K562 (cell line): ENCODE measurements at regions not wholly inside any gene's neighbourhood (a gene's known extent, or its start where the extent isn't known, plus 50 kb on each side); places are given as distances from the start of the nearest gene placed in this dataset.

ENCODE experiments used
- ATAC-seq: fragments of 200-7000 bp; cut with Tn5 transposase; 3 replicates; pipeline ENCODE4 v1.9.1; 2020; ENCODE audit warnings: moderate library complexity
- BruUV-seq: library from RNA; stranded (reverse); fragments of 400-500 nt; replicated peaks from 2 replicates; lab custom pipeline; 2021; lab: Mats Ljungman, UMichigan
- CTCF ChIA-PET: fragments of 300-600 bp; formaldehyde crosslinking; extraction: SDS; loops from one replicate; lab custom pipeline; 2021; ENCODE audit warnings: low intra/inter-chr PET ratio; lab: Yijun Ruan, JAX
- POLR2A ChIA-PET: fragments of 300-600, 350-650 bp; sonication (Branson Sonifier 250); formaldehyde crosslinking; extraction: SDS; loops from one replicate; lab custom pipeline; 2021; ENCODE audit warnings: antibody characterized with exemption, inconsistent platforms; lab: Yijun Ruan, JAX
- DNase-seq, 4 experiments: peaks; one replicate each; pipeline versions ENCODE4 v3.0.0 to v3.0.0-alpha.2; 2011 to 2018; ENCODE audit warnings: low spot score in 3 of 4, mixed read lengths in 3 of 4; ENCODE audit errors: extremely low read depth in 1 of 4
- FAIRE-seq: peaks from 2 replicates; lab custom pipeline; 2011; peaks lifted over from hg19 to GRCh38; lab: Jason Lieb, UNC
- H2AFZ ChIP-seq: 2 replicates; pipeline ENCODE4 v1.6.0; 2011; ENCODE audit warnings: low read depth, low read length, control low read depth, inconsistent platforms
- H3K27ac ChIP-seq: fragments of 200-600 bp; 3 replicates; pipeline ENCODE4 v1.8.0; 2011; ENCODE audit warnings: low read depth, mild to moderate bottlenecking, control low read depth, inconsistent platforms, low read length, moderate library complexity, mixed read lengths; ENCODE audit errors: extremely low read depth
- H3K27me3 ChIP-seq, 2 experiments: fragments of 300-600 bp in 1 of 2; 2 replicates in 1 of 2; 3 replicates in 1 of 2; pipeline versions ENCODE4 v1.6.0 to v1.8.0; 2011; ENCODE audit warnings: inconsistent platforms in 2 of 2, low read length in 2 of 2, mild to moderate bottlenecking in 1 of 2, mixed read lengths in 1 of 2, moderate library complexity in 1 of 2; ENCODE audit not compliant: control insufficient read depth in 2 of 2, insufficient read depth in 2 of 2
- H3K36me3 ChIP-seq: fragments of 300-600 bp; 3 replicates; pipeline ENCODE4 v1.8.0; 2011; ENCODE audit warnings: mild to moderate bottlenecking, low read length, inconsistent platforms; ENCODE audit not compliant: control insufficient read depth, insufficient read depth
- H3K4me1 ChIP-seq, 2 experiments: fragments of 200-600 bp in 1 of 2; replicated peaks in 1 of 2; 2 replicates in 1 of 2; 3 replicates in 1 of 2; pipeline versions ENCODE4 v1.5.1 to v1.8.0; 2011; ENCODE audit warnings: inconsistent platforms in 2 of 2, low read length in 2 of 2, mild to moderate bottlenecking in 1 of 2, mixed read lengths in 1 of 2, moderate library complexity in 1 of 2; ENCODE audit not compliant: control insufficient read depth in 2 of 2, insufficient read depth in 2 of 2
- H3K4me2 ChIP-seq: 2 replicates; pipeline ENCODE4 v1.6.1; 2011; ENCODE audit warnings: low read length, control low read depth, inconsistent platforms, mixed read lengths; ENCODE audit not compliant: insufficient read depth
- H3K4me3 ChIP-seq: fragments of 200-600 bp; sonication (generic), shearing (Covaris generic); 2 replicates; pipeline ENCODE4 v1.5.1; 2016; ENCODE audit warnings: control low read depth, inconsistent platforms
- H3K79me2 ChIP-seq: fragments of 200-600 bp; 3 replicates; pipeline ENCODE4 v1.8.0; 2011; ENCODE audit warnings: low read length, inconsistent platforms; ENCODE audit not compliant: control insufficient read depth, insufficient read depth
- H3K9ac ChIP-seq, 2 experiments: 2 replicates each; pipeline versions ENCODE4 v1.6.0 to v1.6.1; 2011; ENCODE audit warnings: low read depth in 2 of 2, low read length in 2 of 2, control low read depth in 1 of 2, inconsistent platforms in 1 of 2, mild to moderate bottlenecking in 1 of 2, mixed read lengths in 1 of 2; ENCODE audit not compliant: insufficient read depth in 1 of 2
- H3K9me1 ChIP-seq: one replicate; pipeline ENCODE4 v1.6.0; 2011; ENCODE audit warnings: inconsistent platforms, mild to moderate bottlenecking, low read length, moderate library complexity; ENCODE audit not compliant: control insufficient read depth, insufficient read depth
- H3K9me3 ChIP-seq: replicated peaks from 2 replicates; pipeline ENCODE4 v1.5.1; 2011; ENCODE audit warnings: low read depth, low read length, inconsistent platforms; ENCODE audit not compliant: control insufficient read depth, insufficient read depth
- H4K20me1 ChIP-seq: replicated peaks from 2 replicates; pipeline ENCODE4 v1.6.1; 2011; ENCODE audit warnings: low read length, inconsistent platforms, mixed read lengths; ENCODE audit not compliant: control insufficient read depth, insufficient read depth
- HDAC2 ChIP-seq: fragments of 450-650 bp; IDR thresholded peaks from 2 replicates; pipeline ENCODE4 v1.6.1; 2016; ENCODE audit warnings: mild to moderate bottlenecking
- MBD2 ChIP-seq: sonication (generic); IDR thresholded peaks from 2 replicates; pipeline ENCODE4 v1.6.1; 2016; ENCODE audit warnings: low read depth, borderline replicate concordance
- MCM3 ChIP-seq: fragments of 450-650 bp; IDR thresholded peaks from 2 replicates; pipeline ENCODE4 v1.6.1; 2016
- NCOR1 ChIP-seq: fragments of 450-650 bp; IDR thresholded peaks from 2 replicates; pipeline ENCODE4 v1.6.1; 2016; ENCODE audit warnings: mild to moderate bottlenecking, moderate library complexity
- SP2 ChIP-seq: IDR thresholded peaks from 2 replicates; pipeline ENCODE4 v1.6.1; 2011; ENCODE audit warnings: mild to moderate bottlenecking, low read depth, low read length, moderate library complexity; ENCODE audit not compliant: poor library complexity, severe bottlenecking; ENCODE audit errors: extremely low read depth
- THRAP3 ChIP-seq: fragments of 450-650 bp; IDR thresholded peaks from 2 replicates; pipeline ENCODE4 v1.6.1; 2016; ENCODE audit warnings: mild to moderate bottlenecking, inconsistent platforms, borderline replicate concordance
- ZNF146 ChIP-seq: IDR thresholded peaks from one replicate; pipeline ENCODE4 v1.6.1; 2018; ENCODE audit warnings: missing compliant biosample characterization; ENCODE audit not compliant: unreplicated experiment
- WGBS: fragments of 100-300 bp; shearing (Covaris generic); methylation state at CpG from one replicate; pipeline ENCODE4 v1.1.6; 2016; ENCODE audit warnings: low coverage, mixed read lengths; ENCODE audit not compliant: insufficient coverage; ENCODE audit errors: missing lambda C conversion rate; 5-methylcytosine and 5-hydroxymethylcytosine counted together
- in situ Hi-C: fragments of 300-500 bp; cut with MboI; formaldehyde crosslinking; loops from 4 replicates; pipeline ENCODE4 v1.15.0; 2018; ENCODE audit warnings: inconsistent platforms, mixed read lengths
- intact Hi-C: fragments of 100-400 bp; cut with micrococcal nuclease; formaldehyde crosslinking; loops from 2 replicates; pipeline ENCODE4 v1.14.2; 2022
- TF ChIP-seq, protein P1 (sequence below): fragments of 450-650 bp; IDR thresholded peaks from 2 replicates; pipeline ENCODE4 v1.6.1; 2016; ENCODE audit warnings: missing biosample characterization, missing genetic modification characterization
- TF ChIP-seq, protein P2 (sequence below): fragments of 450-650 bp; formaldehyde crosslinking; conservative IDR thresholded peaks from 2 replicates; pipeline ENCODE4 v1.4.0; 2022; ENCODE audit warnings: mild to moderate bottlenecking, missing genetic modification characterization
- TF ChIP-seq, protein P3 (sequence below): sonication (generic); formaldehyde crosslinking; IDR thresholded peaks from 2 replicates; pipeline ENCODE4 v1.8.0; 2022; ENCODE audit warnings: missing genetic modification reagents, mild to moderate bottlenecking, borderline replicate concordance
- TF ChIP-seq, protein P4 (sequence below): sonication (generic); formaldehyde crosslinking; IDR thresholded peaks from 2 replicates; pipeline ENCODE4 v1.8.0; 2022; ENCODE audit warnings: mild to moderate bottlenecking, missing genetic modification reagents
- TF ChIP-seq, protein P5 (sequence below): fragments of 450-650 bp; IDR thresholded peaks from 2 replicates; pipeline ENCODE4 v1.6.1; 2016
- TF ChIP-seq, protein P6 (sequence below): fragments of 450-650 bp; IDR thresholded peaks from 2 replicates; pipeline ENCODE4 v1.6.1; 2016; ENCODE audit warnings: mild to moderate bottlenecking

DNA sequence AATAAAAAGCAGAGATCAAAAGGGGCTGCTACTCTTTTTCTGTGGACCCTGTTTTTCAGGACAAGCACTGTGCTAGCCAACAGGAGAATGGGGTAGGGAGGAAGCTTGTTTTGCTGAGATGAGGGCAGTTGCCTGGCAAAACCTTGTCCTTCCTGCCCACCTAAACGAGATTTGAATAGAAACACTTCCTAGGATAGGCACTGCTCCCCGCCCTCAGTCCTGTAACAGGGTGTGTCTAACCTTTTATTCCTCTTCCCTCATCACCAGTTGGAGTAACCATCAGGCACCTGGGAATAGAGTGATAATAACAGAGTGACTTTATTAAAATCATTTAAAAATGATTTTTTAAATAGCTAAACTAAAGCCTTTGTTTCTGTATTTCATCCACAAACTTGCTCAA, 368.8 kb downstream of the LNPK start:
- Histone ChIP-seq H3K9me1 (no peaks in the 10 kb centered on the region), H3K79me2 (no peaks in the 10 kb centered on the region), H3K4me1 (no peaks in the 10 kb centered on the region), H3K27ac (no peak overlapping the region), H3K4me2 (no peak overlapping the region), H3K27me3 (peaks cover 0 to 4% of the 10 kb centered on the region in 2 experiments; a peak in 2 of 5 replicates), H3K4me3 (no peak overlapping the region), H3K9me3 (no peaks in the 10 kb centered on the region), H3K9ac (no peak overlapping the region), H3K36me3 (no peaks in the 10 kb centered on the region), H4K20me1 (no peaks in the 10 kb centered on the region), H2AFZ (no peak overlapping the region)
- intact Hi-C loops (no loop called here), in situ Hi-C loops (no loop called here)
- TF ChIP-seq MCM3 (no peak), THRAP3 (no peak), NCOR1 (no peak), MBD2 (no peak), HDAC2 (no peak), SP2 (no peak), ZNF146 (CRISPR knock-in tag) (no peak)
- TF ChIP-seq, protein P1, sequence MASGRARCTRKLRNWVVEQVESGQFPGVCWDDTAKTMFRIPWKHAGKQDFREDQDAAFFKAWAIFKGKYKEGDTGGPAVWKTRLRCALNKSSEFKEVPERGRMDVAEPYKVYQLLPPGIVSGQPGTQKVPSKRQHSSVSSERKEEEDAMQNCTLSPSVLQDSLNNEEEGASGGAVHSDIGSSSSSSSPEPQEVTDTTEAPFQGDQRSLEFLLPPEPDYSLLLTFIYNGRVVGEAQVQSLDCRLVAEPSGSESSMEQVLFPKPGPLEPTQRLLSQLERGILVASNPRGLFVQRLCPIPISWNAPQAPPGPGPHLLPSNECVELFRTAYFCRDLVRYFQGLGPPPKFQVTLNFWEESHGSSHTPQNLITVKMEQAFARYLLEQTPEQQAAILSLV, result no peak
- TF ChIP-seq, protein P2, sequence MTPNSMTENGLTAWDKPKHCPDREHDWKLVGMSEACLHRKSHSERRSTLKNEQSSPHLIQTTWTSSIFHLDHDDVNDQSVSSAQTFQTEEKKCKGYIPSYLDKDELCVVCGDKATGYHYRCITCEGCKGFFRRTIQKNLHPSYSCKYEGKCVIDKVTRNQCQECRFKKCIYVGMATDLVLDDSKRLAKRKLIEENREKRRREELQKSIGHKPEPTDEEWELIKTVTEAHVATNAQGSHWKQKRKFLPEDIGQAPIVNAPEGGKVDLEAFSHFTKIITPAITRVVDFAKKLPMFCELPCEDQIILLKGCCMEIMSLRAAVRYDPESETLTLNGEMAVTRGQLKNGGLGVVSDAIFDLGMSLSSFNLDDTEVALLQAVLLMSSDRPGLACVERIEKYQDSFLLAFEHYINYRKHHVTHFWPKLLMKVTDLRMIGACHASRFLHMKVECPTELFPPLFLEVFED (CRISPR knock-in tag), result no peak
- TF ChIP-seq, protein P3, sequence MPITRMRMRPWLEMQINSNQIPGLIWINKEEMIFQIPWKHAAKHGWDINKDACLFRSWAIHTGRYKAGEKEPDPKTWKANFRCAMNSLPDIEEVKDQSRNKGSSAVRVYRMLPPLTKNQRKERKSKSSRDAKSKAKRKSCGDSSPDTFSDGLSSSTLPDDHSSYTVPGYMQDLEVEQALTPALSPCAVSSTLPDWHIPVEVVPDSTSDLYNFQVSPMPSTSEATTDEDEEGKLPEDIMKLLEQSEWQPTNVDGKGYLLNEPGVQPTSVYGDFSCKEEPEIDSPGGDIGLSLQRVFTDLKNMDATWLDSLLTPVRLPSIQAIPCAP (CRISPR knock-in tag), result no peak
- TF ChIP-seq, protein P4, sequence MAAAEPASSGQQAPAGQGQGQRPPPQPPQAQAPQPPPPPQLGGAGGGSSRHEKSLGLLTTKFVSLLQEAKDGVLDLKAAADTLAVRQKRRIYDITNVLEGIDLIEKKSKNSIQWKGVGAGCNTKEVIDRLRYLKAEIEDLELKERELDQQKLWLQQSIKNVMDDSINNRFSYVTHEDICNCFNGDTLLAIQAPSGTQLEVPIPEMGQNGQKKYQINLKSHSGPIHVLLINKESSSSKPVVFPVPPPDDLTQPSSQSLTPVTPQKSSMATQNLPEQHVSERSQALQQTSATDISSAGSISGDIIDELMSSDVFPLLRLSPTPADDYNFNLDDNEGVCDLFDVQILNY (CRISPR knock-in tag), result no peak
- TF ChIP-seq, protein P5, sequence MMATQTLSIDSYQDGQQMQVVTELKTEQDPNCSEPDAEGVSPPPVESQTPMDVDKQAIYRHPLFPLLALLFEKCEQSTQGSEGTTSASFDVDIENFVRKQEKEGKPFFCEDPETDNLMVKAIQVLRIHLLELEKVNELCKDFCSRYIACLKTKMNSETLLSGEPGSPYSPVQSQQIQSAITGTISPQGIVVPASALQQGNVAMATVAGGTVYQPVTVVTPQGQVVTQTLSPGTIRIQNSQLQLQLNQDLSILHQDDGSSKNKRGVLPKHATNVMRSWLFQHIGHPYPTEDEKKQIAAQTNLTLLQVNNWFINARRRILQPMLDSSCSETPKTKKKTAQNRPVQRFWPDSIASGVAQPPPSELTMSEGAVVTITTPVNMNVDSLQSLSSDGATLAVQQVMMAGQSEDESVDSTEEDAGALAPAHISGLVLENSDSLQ, result no peak
- TF ChIP-seq, protein P6, sequence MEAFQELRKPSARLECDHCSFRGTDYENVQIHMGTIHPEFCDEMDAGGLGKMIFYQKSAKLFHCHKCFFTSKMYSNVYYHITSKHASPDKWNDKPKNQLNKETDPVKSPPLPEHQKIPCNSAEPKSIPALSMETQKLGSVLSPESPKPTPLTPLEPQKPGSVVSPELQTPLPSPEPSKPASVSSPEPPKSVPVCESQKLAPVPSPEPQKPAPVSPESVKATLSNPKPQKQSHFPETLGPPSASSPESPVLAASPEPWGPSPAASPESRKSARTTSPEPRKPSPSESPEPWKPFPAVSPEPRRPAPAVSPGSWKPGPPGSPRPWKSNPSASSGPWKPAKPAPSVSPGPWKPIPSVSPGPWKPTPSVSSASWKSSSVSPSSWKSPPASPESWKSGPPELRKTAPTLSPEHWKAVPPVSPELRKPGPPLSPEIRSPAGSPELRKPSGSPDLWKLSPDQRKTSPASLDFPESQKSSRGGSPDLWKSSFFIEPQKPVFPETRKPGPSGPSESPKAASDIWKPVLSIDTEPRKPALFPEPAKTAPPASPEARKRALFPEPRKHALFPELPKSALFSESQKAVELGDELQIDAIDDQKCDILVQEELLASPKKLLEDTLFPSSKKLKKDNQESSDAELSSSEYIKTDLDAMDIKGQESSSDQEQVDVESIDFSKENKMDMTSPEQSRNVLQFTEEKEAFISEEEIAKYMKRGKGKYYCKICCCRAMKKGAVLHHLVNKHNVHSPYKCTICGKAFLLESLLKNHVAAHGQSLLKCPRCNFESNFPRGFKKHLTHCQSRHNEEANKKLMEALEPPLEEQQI, result no peak
- ChIA-PET POLR2A (interaction anchor here (0.6 to 0.7 kb wide), 3 partner anchors 839 to 1206 kb away, joined by 3 read pairs; no protein-coding TSS in a partner anchor), CTCF (no interaction called here)
- ATAC-seq, result no peak
- DNase-seq, result no peak
- no TSS peak for BruUV-seq
- 0% methylated on average over 2 of the region's 2 CpGs for whole genome bisulfite sequencing
- no peak for FAIRE-seq
